Kidney capillary endothelial cell (primary cell): ENCODE measurements at regions not wholly inside any gene's neighbourhood (a gene's known extent, or its start where the extent isn't known, plus 50 kb on each side); places are given as distances from the start of the nearest gene placed in this dataset.
"Not testable (repeated sequence)": the region's sequence is repeated elsewhere in the genome, so short reads cannot be mapped to it uniquely, and the experiment has no call there.

ENCODE experiments used
- DNase-seq: peaks from one replicate; pipeline ENCODE4 v3.0.0-alpha.2; 2018; ENCODE audit warnings: low spot score

GRCh38 chr2:22984152-22984551 is 400.8 kb upstream of the KLHL29 start:
- not testable (repeated sequence) for DNase-seq

- DNase-seq: no peak
Observed at GRCh38 chr2:22990246-22990645, 394.7 kb upstream of the KLHL29 start.

- no peak for DNase-seq
Observed at GRCh38 chr2:22991844-22992243, 393.1 kb upstream of the KLHL29 start.

GRCh38 chr2:22992441-22992840 is 392.5 kb upstream of the KLHL29 start:
- no peak for DNase-seq

GRCh38 chr2:22993250-22993649 is 391.7 kb upstream of the KLHL29 start:
- DNase-seq: no peak

GRCh38 chr2:22995576-22995975 is 389.4 kb upstream of the KLHL29 start:
- DNase-seq: no peak

GRCh38 chr2:22996911-22997310 is 388.1 kb upstream of the KLHL29 start:
- DNase-seq: no peak

GRCh38 chr2:22998359-22998758 is 386.6 kb upstream of the KLHL29 start:
- DNase-seq: no peak

GRCh38 chr2:22999951-23000350 is 385.0 kb upstream of the KLHL29 start:
- no peak for DNase-seq

GRCh38 chr2:23002234-23002633 is 382.7 kb upstream of the KLHL29 start:
- no peak for DNase-seq

GRCh38 chr2:23005469-23005868 is 379.5 kb upstream of the KLHL29 start:
- no peak for DNase-seq

GRCh38 chr2:23007631-23008235 is 377.2 kb upstream of the KLHL29 start:
- DNase-seq: no peak

- DNase-seq: no peak
Observed at GRCh38 chr2:23008440-23008839, 376.5 kb upstream of the KLHL29 start.

GRCh38 chr2:23008951-23009350 is 376.0 kb upstream of the KLHL29 start:
- DNase-seq: no peak

GRCh38 chr2:23009545-23010149 is 375.3 kb upstream of the KLHL29 start:
- no peak for DNase-seq

- no peak for DNase-seq
Observed at GRCh38 chr2:23012499-23012898, 372.5 kb upstream of the KLHL29 start.

GRCh38 chr2:23015651-23016200 is 369.3 kb upstream of the KLHL29 start:
- DNase-seq: no peak

- no peak for DNase-seq
Observed at GRCh38 chr2:23019476-23019875, 365.5 kb upstream of the KLHL29 start.

GRCh38 chr2:23020659-23021058 is 364.3 kb upstream of the KLHL29 start:
- DNase-seq: no peak

- DNase-seq: no peak
Observed at GRCh38 chr2:23021311-23022120, 363.5 kb upstream of the KLHL29 start.

GRCh38 chr2:23023722-23024121 is 361.3 kb upstream of the KLHL29 start:
- DNase-seq: no peak

- no peak for DNase-seq
Observed at GRCh38 chr2:23026671-23027070, 358.3 kb upstream of the KLHL29 start.

- no peak for DNase-seq
Observed at GRCh38 chr2:23027396-23027795, 357.6 kb upstream of the KLHL29 start.
